AG10803 (cell line): ENCODE measurements at regions not wholly inside any gene's neighbourhood (a gene's known extent, or its start where the extent isn't known, plus 50 kb on each side); places are given as distances from the start of the nearest gene placed in this dataset.

Experiments
- DNase-seq: peaks from one replicate; pipeline ENCODE4 v3.0.0; 2010; ENCODE audit warnings: low read depth
- H3K4me3 ChIP-seq: 2 replicates; pipeline ENCODE4 v1.5.1; 2011; ENCODE audit warnings: mild to moderate bottlenecking, low read length, control low read depth
- CTCF ChIP-seq: conservative IDR thresholded peaks from 2 replicates; pipeline ENCODE4 v1.5.1; 2011; ENCODE audit warnings: mild to moderate bottlenecking, low read length, control low read depth, inconsistent platforms

GRCh38 chr2:75798569-75798968 is 87.9 kb upstream of the GCFC2 start:
- no peak for TF ChIP-seq CTCF

DNA sequence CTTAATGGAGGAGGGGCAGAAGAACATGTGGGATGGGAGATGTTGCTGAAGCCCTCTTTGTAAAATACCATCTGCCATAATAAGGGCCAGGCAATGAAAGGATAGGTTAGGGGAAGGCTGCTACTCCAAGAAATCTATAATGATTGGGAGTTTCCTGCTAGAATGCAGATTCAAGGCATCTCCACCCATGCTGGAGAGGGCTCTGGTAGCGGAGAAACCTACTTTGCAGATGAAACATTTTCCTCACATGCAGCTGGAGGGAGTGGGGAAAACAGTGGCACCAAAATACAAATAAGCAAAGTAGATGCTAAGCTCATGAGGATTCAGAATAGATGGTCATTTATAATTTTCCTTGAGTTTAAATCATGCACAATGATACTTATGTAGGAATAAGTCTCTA is 82.3 kb upstream of the GCFC2 start:
- H3K4me3 ChIP-seq: no peak overlapping the region
- DNase-seq: no peak
- TF ChIP-seq CTCF: no peak

More at GRCh38 chr2:75798569-75798968, 87.9 kb upstream of the GCFC2 start:
- DNase-seq: no peak
- no peak overlapping the region for H3K4me3 ChIP-seq

GRCh38 chr2:75792146-75792545 is 81.4 kb upstream of the GCFC2 start:
- DNase-seq: no peak

GRCh38 chr2:75790814-75791467 is 80.2 kb upstream of the GCFC2 start:
- no peak for TF ChIP-seq CTCF
- H3K4me3 ChIP-seq: no peak overlapping the region
- no peak for DNase-seq

More at GRCh38 chr2:75792146-75792545, 81.4 kb upstream of the GCFC2 start:
- no peak for TF ChIP-seq CTCF
- H3K4me3 ChIP-seq: no peak overlapping the region

- TF ChIP-seq CTCF: no peak
- no peak for DNase-seq
- H3K4me3 ChIP-seq: no peak overlapping the region
Observed at GRCh38 chr2:75790121-75790813, 79.6 kb upstream of the GCFC2 start.

GRCh38 chr2:75788902-75789301 is 78.2 kb upstream of the GCFC2 start:
- TF ChIP-seq CTCF: no peak
- H3K4me3 ChIP-seq: no peak overlapping the region
- no peak for DNase-seq

GRCh38 chr2:75788154-75788553 is 77.4 kb upstream of the GCFC2 start:
- H3K4me3 ChIP-seq: no peak overlapping the region
- no peak for TF ChIP-seq CTCF
- no peak for DNase-seq
